ENCODE measurements at regions not wholly inside any gene's neighbourhood (a gene's known extent, or its start where the extent isn't known, plus 50 kb on each side); places are given as distances from the start of the nearest gene placed in this dataset.

DNA sequence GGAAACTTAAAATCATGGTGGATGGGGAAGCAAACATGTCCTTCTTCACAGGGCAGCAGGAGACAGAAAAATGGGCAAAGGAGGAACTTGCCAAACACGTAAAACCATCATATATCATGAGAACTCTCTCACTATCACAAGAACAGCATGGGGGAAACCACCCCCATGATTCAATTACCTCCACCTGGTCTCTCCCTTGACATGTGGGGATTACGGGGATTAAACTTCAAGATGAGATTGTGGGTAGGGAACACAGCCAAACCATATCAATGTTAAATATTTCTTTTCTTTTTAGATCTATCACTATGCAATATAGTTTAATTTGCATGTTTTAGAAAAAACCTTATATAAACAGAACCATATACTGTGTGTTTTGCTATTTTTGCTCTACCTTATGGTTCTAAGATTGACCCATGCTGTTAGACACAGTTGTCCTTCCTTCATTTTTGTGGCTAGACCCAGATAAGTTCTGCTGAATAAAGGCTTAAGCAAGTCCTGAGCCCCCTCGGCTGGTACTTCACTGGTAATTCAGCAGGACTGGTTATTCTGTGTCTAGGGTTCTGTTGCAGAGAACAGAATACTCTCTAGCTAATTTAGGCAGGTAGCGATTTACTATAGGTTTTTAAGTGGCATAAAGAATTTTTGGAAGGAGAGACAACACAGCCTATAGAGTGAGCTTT, 253.7 kb upstream of the HMGA2 start:
- in situ Hi-C loops (cut with HindIII; ENCODE audit: low pct_unique_long_range_greater_than_20kb, low sequenced_read_pairs) (no loop called here), intact Hi-C loops (cut with micrococcal nuclease; ENCODE audit: unreplicated experiment) (no loop called here)
- ChIA-PET CTCF (no interaction called here), POLR2A (no interaction called here)
- ATAC-seq (no peak), DNase-seq (ENCODE audit: low read depth, low spot score) (no peak)
- Histone ChIP-seq H3K36me3 (ENCODE audit: control insufficient read depth, insufficient read depth, low read length) (no peaks in the 10 kb centered on the region), H3K4me1 (ENCODE audit: control insufficient read depth, insufficient read depth, low read length) (no peaks in the 10 kb centered on the region), H3K27ac (ENCODE audit: low read length) (no peak overlapping the region), H3K4me3 (ENCODE audit: low read depth in 2 of 2, low read length in 2 of 2) (no peak overlapping the region), H3K27me3 (ENCODE audit: control insufficient read depth, insufficient read depth, low read length) (no peaks in the 10 kb centered on the region), H3K9me3 (ENCODE audit: control insufficient read depth, insufficient read depth, low read depth, low read length) (peaks cover 10% of the 10 kb centered on the region)
- BruUV-seq (replicated peaks): no TSS peak
- no peak for TF ChIP-seq SIN3A (IDR thresholded peaks at IDR 0.05; ENCODE audit: borderline replicate concordance, insufficient read depth, low read depth, low read length)
- TF ChIP-seq TCF7L2 (IDR thresholded peaks at IDR 0.05; ENCODE audit: low read depth, low read length): no peak
- no peak for TF ChIP-seq REST (IDR thresholded peaks at IDR 0.05; ENCODE audit: insufficient read depth in 1 of 2, low read depth in 2 of 2, low read length in 1 of 2)

DNA sequence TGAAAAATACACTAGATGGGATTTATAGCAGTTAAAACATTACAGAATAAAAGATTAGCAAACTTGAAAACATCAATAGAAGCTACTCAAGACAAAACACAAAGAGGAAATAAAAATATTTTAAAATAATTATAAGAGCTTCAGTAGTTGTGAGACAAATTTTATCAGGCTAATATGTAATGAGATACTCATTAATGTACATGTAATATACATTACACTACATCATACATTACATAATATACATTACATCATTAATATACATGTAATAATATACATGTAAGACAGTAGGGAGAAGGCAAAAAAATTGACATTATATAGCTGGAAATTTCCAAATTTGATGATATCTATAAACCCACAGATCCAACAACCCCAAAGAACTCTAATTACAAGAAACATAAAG, 249.4 kb upstream of the HMGA2 start:
- DNase-seq (ENCODE audit: low read depth, low spot score) (no peak), ATAC-seq (no peak)
- no peak for TF ChIP-seq SIN3A (IDR thresholded peaks at IDR 0.05; ENCODE audit: borderline replicate concordance, insufficient read depth, low read depth, low read length)
- no peak for TF ChIP-seq TCF7L2 (IDR thresholded peaks at IDR 0.05; ENCODE audit: low read depth, low read length)
- no peak for TF ChIP-seq POLR2AphosphoS5 (IDR thresholded peaks at IDR 0.05; ENCODE audit: low read depth, low read length)
- TF ChIP-seq REST (IDR thresholded peaks at IDR 0.05; ENCODE audit: insufficient read depth in 1 of 2, low read depth in 2 of 2, low read length in 1 of 2): no peak
- Histone ChIP-seq H3K36me3 (ENCODE audit: control insufficient read depth, insufficient read depth, low read length) (no peaks in the 10 kb centered on the region), H3K27me3 (ENCODE audit: control insufficient read depth, insufficient read depth, low read length) (no peaks in the 10 kb centered on the region), H3K27ac (ENCODE audit: low read length) (no peak overlapping the region), H3K9me3 (ENCODE audit: control insufficient read depth, insufficient read depth, low read depth, low read length) (peaks cover 13% of the 10 kb centered on the region), H3K4me3 (ENCODE audit: low read depth in 2 of 2, low read length in 2 of 2) (no peak overlapping the region), H3K4me1 (ENCODE audit: control insufficient read depth, insufficient read depth, low read length) (no peaks in the 10 kb centered on the region)
- no TSS peak for BruUV-seq (replicated peaks)
- in situ Hi-C loops (cut with HindIII; ENCODE audit: low pct_unique_long_range_greater_than_20kb, low sequenced_read_pairs): no loop called here
- intact Hi-C loops (cut with micrococcal nuclease; ENCODE audit: unreplicated experiment): no loop called here
- CTCF ChIA-PET: interaction anchor here (0.7 to 1.0 kb wide), 2 partner anchors 15 to 18 kb away, joined by 3 read pairs; no protein-coding TSS in a partner anchor
- POLR2A ChIA-PET: interaction anchor here (0.6 kb wide), 1 partner anchor 29 kb away, joined by 7 read pairs; no protein-coding TSS in a partner anchor

Measured in Panc1 (cell line).